Cerebellar cortex (tissue), 1 donor: ENCODE measurements at regions not wholly inside any gene's neighbourhood (a gene's known extent, or its start where the extent isn't known, plus 50 kb on each side); places are given as distances from the start of the nearest gene placed in this dataset.
"Not testable (repeated sequence)": the region's sequence is repeated elsewhere in the genome, so short reads cannot be mapped to it uniquely, and the experiment has no call there.

ENCODE experiments used
- DNase-seq: peaks from one replicate; pipeline ENCODE4 v3.0.0-alpha.2; 2015; ENCODE audit warnings: low spot score

DNA sequence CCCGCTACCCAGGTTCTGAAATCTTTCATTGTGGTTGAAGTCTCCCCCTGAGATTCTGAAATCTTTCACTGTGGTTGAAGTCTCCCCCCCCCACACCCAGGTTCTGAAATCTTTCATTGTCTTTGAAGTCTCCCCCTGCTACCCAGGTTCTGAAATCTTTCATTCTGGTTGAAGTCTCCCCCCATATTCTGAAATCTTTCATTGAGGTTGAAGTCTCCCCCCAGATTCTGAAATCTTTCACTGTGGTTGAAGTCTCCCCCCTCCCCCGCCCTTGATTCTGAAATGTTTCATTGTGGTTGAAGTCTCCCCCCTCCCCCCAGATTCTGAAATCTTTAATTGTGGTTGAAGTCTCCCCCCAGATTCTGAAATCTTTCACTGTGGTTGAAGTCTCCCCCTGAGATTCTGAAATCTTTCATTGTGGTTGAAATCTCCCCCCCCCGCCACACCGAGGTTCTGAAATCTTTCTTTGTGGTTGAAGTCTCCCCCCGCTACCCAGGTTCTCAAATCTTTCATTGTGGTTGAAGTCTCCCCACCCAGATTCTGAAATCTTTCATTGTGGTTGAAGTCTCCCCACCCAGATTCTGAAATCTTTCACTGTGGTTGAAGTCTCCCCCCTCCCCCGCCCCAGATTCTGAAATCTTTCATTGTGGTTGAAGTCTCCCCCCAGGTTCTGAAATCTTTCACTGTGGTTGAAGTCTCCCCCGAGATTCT, 915.2 kb downstream of the BRD1 start:
- DNase-seq: not testable (repeated sequence)

DNA sequence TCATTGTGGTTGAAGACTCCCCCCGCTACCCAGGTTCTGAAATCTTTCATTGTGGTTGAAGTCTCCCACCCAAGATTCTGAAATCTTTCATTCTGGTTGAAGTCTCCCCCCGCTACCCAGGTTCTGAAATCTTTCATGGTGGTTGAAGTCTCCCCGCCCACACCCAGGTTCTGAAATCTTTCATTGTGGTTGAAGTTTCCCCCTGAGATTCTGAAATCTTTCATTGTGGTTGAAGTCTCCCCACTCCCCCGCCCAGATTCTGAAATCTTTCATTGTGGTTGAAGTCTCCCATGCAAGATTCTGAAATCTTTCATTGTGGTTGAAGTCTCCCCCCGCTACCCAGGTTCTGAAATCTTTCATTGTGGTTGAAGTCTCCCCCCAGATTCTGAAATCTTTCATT, 916.0 kb downstream of the BRD1 start:
- not testable (repeated sequence) for DNase-seq

DNA sequence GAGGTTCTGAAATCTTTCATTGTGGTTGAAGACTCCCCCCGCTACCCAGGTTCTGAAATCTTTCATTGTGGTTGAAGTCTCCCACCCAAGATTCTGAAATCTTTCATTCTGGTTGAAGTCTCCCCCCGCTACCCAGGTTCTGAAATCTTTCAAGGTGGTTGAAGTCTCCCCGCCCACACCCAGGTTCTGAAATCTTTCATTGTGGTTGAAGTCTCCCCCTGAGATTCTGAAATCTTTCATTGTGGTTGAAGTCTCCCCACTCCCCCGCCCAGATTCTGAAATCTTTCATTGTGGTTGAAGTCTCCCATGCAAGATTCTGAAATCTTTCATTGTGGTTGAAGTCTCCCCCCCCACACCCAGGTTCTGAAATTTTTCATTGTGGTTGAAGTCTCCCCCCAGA, 916.6 kb downstream of the BRD1 start:
- DNase-seq: not testable (repeated sequence)

DNA sequence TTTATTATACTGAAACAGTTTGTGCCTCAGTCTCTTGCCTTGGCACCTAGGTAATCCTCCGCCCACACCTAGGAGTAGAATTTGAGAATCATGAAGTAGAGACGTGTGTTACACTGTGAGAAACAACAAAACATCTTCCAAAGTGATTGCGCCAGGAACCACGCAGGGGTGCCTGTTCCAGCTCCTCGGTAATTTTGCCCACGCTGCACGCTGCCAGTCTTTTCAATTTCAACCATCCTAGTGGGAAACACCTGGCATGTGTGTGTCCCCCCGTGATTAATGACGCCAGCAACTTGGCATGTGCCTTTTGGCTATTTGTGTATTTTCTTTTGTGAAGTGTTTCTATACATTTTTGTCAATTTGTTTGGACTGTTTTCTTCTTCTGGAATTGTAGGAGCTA, 919.1 kb downstream of the BRD1 start:
- DNase-seq: no peak

DNA sequence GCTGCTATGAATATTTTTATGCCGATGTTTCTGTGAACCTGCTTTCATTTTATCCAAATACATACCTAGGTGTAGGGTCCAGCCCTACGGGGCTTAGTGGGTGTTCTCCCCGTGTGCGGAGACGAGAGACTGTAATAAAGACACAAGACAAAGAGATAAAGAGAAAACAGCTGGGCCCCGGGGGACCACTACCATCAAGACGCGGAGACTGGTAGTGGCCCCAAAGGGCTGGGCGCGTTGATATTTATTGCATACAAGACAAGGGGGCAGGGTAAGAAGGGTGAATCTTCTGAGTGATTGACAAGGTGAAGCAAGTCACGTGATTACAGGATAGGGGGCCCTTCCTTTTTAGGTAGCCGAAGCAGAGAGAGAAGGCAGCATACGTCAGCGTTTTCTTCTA, 920.1 kb downstream of the BRD1 start:
- DNase-seq: no peak

DNA sequence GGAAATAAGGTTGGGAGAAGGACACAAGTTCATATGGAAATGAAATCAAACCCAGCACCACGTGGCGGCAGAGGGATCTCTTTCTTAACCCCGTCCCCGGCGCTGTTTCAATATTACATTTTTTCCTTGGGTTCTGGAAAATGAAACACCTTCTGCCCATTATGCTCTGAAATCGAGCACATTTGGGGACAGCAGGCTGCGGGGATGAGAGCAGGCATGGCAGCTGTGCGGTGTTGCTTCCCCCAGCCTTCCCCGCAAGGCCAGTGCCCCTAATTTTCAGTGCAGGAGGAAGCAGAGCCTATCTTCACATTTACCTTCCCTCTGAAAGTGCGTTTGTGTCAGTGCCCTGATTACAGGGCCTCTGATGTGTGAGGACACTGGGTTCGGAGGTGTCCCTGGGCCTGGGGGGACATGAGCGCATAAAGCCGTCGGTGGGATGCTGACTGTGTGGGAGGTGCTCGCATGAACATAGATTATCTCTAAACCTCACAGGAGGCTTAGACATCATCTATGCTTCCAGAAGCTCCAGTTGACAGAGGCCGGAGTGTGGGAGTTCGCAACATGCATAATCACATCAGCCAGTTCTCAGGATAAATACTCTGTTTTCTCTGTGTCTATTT, 921.3 kb downstream of the BRD1 start:
- no peak for DNase-seq

DNA sequence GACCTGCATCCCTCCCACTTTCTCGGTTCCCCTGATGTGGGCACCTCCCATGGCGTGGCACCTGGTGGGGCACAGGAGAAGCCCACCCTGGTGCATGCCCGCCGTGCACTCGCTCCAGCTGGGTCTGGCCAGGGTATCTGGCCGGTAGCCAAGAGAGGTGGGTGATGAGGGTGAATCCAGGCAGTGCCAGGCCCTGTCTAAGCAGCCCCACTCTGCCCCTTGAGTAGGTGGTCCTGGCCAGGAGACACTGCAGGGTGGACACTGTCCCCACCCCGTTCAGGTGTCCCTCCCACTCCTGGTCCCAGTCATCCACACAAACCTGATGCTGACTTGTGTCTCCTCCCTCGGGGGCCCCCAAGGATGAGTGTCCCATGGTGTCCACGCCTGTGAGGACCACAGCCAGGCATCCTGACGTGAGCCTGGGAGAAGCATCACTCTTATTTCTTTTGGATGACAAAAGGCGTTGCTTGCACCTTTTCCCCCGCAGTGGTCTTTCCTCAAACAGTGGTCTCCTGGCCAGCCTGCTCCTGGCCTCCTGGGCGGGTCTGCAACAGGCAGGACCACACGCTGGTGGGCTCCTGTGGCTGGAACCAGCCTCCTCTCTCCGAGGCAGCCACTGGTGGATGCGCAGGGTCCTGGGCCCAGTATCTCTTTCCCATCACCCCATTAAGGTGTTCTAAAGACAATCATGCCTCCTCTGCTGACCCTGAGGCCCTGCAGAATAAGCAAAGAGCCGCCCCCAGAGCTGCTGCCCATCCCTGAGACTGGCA, 922.3 kb downstream of the BRD1 start:
- no peak for DNase-seq

DNA sequence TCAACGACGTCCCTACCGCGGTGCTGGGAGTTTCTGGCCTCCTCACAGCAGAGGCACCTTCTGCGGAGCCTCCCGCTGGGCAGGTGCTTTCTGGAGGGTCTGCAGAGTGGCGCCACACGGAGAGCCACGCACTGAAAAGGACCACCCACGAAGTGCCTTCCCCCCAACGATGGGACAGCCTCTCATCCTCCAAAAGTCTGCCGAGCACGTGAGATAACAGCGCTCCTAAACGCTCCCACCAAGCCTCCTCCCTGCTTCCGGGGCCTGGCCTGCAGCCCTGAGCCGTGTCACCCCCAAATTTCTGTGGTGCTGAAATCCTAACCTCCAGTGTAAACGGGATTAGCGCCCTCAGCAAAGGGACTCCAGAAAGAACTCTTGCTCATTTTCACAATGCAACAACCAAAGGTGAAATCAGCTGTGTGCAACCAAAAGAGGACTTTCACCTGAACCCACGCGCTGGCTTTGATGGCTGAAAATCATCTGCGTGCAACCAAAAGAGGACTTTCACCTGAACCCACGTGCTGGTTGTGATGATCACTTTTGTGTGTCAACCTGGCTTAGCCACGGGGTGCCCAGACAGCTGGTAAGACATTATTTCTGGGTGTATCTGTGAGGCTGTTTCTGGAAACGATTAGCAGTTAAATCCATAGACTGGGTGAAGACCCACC, 924.6 kb downstream of the BRD1 start:
- DNase-seq: no peak

DNA sequence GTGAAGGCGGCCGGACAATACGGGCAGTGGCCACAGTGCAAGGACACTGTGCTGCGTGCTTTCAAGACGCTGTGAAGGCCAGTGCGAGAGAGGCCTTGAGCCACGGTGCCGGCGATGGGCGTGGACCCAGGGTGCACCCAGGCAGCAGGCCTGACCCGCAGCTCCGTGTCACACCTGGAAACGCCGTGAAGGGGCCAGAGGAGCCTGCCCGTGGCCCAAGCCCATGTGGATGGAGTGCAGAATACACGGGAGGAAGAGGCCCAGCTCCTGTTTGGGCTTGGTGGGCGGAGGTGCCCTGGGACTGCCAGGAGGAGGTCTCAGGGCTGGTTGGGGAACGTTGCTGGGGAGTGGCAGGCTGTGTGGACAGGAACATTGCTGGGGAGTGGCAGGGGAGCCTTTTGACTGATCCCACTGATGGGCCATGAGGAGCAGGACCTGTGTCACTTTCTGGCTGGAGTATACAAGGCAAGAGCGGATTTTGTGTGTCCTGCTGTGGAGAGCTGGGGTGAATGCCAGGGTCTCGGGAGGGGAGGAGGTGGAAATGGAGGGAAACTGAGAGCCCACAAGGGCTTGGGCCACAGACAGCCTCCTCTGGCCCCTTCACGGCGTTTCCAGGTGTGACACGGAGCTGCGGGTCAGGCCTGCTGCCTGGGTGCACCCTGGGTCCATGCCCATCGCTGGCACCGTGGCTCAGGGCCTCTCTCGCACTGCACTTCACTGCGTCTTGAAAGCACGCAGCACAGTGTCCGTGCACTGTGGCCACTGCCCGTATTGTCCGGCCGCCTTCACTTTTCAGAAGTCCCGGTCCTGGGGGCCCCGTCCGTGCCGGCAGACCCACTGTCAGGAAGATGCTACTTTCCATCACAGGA, 925.4 kb downstream of the BRD1 start:
- no peak for DNase-seq

DNA sequence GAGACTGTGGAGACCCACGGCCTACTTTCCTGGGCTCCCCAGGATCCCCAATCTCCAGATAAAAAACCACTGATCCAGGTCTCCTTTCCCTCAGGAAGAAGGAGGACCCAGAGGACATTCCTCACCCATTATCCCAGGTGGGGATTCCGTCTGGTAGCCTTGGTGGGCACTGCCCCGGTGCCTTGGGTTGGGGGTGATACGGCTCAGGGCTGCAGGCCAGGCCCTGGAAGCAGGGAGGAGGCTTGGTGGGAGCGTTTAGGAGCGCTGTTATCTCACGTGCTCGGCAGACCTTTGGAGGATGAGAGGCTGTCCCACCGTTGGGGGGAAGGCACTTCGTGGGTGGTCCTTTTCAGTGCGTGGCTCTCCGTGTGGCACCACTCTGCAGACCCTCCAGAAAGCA, 926.3 kb downstream of the BRD1 start:
- DNase-seq: no peak

DNA sequence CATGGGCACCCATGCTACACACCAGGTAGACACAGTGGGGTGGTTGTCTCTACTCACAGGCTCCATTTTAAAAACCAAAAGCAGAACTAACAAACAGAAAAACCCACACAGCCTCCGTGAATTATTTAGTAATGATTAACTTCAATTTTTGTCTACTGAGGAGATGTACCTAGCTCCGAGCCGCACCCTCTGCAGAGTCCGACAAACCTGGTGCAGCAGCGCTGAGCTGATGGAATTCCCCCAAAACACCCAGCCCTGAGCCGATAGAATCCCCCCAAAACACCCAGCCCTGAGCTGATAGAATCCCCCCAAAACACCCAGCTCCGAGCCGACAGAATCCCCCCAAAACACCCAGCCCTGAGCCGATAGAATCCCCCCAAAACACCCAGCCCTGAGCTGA, 927.0 kb downstream of the BRD1 start:
- DNase-seq: no peak

DNA sequence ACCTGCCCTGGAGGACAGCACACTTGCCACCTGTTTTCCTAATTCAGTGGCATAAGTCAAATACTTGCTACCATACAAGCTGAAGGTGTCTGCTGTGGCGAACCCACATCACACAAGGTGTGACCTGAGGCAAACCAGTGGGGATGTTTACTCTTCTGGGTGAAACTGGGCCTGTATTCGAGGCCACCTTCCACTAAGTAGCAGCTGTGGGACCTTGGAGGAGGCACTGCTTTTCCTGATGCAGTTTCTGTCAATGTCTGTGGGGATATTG, 927.4 kb downstream of the BRD1 start:
- no peak for DNase-seq

DNA sequence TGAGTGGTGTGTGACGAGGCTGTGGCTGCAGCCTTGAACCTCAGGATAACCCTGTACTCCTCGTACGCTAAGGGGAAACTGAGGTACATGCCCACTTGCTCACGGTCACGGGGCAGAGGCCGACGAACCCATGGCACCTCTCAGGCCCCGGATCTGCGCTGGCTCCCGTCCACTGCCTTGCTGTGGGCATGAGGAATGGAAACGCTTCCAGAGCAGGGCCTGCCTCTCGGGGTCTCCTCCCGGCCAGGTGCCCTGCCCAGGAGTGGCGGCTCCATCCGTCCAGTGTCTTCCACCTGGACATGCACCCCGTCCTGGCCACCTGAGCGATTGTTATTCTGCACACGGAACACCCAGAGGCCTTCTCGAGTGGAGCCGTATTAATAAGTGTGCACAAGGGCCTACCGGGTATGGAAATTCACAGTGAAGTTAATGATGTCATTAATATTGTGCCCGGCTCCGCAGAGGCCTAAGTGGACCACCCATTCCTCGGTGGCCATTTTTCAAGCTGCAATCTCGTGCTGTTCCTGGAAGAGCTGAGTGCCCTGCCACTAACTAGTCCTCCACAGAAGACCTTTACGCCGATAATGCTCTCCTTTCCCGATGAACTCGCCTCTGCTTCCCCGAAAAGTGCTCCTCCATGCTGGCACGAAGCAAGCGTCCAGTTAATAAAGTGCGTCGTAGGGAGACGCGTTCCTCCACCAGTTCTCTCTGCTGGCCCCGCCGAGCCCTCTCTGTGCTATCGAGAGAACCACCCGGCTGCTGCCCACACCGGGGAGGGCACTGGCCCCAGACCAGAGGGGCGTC, 927.9 kb downstream of the BRD1 start:
- DNase-seq: no peak

DNA sequence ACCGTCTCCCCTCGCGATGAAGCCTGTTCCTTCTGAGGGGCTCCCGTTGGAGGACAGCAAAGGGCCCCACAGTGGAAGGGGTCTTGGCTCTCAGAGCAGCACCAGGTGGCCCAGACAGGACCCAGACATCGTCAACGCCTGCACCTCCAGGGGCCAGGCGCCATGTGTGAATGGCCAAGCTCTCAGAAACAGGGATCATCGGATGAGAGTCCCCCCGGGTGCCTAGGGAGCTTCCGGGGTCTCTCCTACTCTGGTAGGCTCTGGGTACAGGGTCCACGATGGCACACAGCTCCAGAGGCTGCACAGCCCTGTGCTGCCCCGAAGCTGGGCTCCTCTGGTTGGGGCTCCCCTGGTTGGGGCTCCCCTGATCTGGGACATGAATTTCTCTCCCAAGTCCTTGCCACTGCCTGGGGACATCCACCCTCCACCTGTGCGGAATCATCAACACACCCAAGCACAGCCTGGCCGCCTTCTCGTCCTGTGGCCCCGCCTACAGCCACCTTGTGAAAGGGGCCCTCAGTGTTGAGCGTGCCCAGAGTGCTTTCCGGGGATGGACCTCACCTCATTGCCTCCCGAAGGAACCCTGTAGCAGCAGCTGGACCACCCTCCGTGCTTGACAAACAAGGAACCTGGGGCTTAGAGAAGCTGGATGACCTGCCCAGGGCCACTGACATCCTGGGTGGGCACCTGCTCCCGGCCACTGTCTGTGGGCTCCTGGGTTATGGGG, 929.0 kb downstream of the BRD1 start:
- no peak for DNase-seq

DNA sequence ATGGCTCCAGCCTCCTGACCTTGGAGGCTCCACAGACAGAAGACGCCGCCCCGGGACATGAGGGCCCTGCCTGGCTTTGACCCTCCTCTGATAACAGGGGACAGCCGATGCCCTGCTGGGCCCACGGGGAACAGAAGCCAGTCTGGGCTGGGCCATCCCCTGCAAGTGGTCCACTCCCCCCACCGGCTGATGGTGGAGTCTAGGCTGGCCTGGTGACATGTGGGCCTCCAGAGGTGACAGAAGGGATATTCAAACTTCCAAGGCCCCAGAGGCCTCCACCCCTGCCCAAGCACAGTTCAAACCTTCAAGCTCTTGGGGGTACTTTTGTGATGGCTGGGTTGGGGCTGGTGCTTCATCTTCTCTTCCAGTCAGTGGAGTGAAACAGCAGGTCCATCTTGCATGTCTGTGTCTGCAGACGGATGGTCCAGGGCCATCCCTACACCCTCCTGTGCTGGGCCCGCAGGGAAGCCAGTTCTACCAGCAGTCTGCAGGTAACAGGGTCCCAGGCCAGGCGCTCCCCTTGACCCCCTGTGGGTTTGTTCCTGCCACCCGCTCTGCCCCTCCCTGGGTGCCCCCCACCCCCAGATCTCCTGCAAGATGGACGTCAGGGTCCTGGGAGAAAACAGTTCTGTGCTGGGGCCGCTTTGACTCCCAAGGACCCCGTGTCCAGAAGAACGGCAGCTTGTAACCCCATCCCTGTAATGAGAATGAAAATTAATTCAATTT, 929.9 kb downstream of the BRD1 start:
- DNase-seq: no peak

DNA sequence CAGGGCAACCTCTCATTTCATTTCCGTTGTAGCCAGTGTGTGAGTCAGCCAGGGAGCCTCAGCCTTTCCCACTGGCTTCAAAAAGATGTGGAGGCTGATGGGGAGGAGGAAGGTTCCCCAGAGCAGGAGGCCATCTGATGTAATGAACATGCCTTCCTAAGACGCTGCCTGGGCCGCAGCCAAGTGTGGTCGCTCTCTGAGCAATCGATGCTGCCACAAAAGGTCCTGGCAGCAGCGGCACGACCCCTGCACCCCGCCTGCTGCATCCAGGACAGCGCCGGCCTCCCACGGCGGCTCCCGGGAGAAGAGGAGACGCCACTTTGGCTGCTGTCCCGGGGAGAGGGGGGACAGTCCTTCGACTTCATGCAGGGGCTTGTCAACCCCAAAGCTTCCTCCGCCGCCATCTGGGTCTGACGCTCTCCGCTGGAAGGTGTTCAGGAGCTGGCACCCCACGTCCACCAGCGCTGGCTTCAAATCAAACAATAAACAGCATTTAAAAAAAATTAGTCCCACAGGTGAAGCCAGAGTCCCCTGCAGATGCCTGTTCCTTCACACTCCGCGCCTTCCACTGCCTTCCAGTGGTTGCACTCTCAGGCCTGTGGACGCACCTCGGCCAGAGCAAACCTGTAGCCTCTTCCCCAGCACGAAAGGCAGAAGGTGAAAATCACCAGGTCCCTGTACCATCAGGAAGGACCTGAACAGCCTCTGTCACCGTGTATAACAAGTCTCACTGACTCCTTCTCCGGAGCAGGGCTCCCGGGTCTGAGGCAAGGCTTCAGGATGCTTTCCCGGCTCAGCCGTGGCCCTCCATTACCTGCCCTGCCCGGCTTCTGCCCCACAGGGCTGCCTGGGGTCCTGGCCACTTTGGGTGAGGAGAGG, 930.7 kb downstream of the BRD1 start:
- DNase-seq: no peak

DNA sequence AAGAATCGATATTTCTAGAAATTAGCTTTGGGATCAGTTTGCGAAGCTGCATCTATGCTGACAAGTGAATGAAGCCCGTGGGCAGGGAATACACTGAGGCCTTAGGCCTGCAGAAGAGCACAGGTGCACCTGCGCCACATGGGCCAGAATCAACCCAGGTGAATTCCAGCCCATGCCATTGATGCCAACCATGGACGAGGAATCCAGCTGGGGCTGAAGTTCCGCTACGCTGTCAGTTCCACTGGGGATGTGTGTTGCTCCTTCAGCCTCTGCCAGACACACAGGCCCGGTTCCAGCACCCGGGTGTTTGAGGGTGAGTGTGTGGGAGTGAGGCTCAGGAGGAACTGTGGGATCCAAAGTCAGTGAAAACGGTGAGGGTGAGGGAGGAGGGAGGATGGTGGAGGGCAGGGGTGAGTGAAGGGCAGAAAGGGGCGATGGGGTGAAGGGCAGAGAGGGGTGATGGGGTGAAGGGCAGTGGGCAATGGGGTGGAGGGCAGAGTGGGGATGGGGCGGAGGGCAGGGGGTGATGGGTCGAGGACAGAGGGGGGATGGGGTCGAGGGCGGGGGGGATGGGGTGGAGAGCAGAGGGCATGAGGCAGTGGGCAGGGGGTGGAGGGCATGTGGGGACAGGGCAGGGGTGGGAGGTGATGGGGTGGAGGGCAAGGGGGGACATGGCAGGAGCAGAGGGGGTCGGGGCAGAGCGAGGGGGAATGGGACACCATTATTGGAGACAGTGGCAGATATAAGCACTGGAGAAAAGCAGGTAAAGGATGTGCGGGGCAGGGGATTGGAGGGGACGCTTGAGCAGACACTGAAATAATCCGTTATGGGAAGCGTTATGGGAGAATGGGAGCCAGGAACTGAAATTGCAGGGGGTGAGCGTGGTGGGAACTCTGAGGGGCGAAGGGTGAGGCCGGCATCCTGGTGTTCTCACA, 931.6 kb downstream of the BRD1 start:
- no peak for DNase-seq

DNA sequence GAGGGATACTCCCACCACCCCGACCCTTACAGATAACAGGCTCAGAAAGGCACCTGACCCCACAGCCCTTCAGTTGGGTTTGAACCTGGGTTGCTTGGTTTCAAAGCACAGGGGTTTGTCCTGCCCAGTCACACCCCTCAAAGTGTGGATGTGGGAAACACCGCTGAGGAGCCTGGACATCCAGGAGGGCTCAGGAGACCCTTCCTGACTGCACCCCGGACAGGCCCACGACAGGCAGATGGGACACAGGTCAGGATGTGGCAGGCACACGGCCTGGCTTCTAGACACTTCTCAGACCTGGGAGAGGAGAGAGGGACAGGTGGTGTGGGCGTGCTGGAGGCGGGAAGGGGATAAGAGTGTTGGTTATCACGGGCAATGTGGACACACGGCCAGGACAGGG, 932.3 kb downstream of the BRD1 start:
- DNase-seq: no peak
